ENCODE measurements at regions not wholly inside any gene's neighbourhood (a gene's known extent, or its start where the extent isn't known, plus 50 kb on each side); places are given as distances from the start of the nearest gene placed in this dataset.

GRCh38 chr6:23246896-23247295 lies 677.5 kb downstream of the HDGFL1 start:
- H4K8ac ChIP-seq (replicated peaks; ENCODE audit: insufficient read length, low read depth, low read length) = no peak overlapping the region
- Mint-ChIP-seq H3K27me3 (ENCODE audit: low read depth) (no peaks in the 10 kb centered on the region), H3K36me3 (ENCODE audit: insufficient read depth in 1 of 3, low read depth in 3 of 3) (no peaks in the 10 kb centered on the region; a peak in 1 of 7 replicates), H3K9me3 (peaks cover 0 to 2% of the 10 kb centered on the region in 2 experiments; a peak in 2 of 5 replicates), H3K4me3 (no peak overlapping the region), H3K4me1 (no peaks in the 10 kb centered on the region), H3K27ac (no peak overlapping the region)
- no peak for DNase-seq
- no peak overlapping the region for H2AFZ ChIP-seq (ENCODE audit: low read length)
- H2BK5ac ChIP-seq (ENCODE audit: insufficient read length, low read length) = no peak overlapping the region
- no peak overlapping the region for H2AK5ac ChIP-seq (ENCODE audit: insufficient read length, low read length)
- no peak overlapping the region for H3T11ph ChIP-seq (ENCODE audit: low read length)
- no peak overlapping the region for H3K56ac ChIP-seq (ENCODE audit: insufficient read length, low read depth, low read length)
- no peak overlapping the region for H3K4ac ChIP-seq (ENCODE audit: low read depth, low read length)
- H3K18ac ChIP-seq (ENCODE audit: insufficient read length, low read depth, low read length) = no peak overlapping the region
- H3K27ac ChIP-seq (ENCODE audit: insufficient read length, low read depth, low read length) = no peak overlapping the region
- no peak overlapping the region for H3K9ac ChIP-seq (ENCODE audit: extremely low read depth, insufficient read length, low read length)
- H4K91ac ChIP-seq (ENCODE audit: insufficient read length, low read depth, low read length) = no peak overlapping the region
- H2BK120ac ChIP-seq (ENCODE audit: low read depth, low read length, poor library complexity, severe bottlenecking) = no peak overlapping the region
- no peaks in the 10 kb centered on the region for H3K27me3 ChIP-seq (ENCODE audit: insufficient read depth, low read length)
- TF ChIP-seq, protein P1, sequence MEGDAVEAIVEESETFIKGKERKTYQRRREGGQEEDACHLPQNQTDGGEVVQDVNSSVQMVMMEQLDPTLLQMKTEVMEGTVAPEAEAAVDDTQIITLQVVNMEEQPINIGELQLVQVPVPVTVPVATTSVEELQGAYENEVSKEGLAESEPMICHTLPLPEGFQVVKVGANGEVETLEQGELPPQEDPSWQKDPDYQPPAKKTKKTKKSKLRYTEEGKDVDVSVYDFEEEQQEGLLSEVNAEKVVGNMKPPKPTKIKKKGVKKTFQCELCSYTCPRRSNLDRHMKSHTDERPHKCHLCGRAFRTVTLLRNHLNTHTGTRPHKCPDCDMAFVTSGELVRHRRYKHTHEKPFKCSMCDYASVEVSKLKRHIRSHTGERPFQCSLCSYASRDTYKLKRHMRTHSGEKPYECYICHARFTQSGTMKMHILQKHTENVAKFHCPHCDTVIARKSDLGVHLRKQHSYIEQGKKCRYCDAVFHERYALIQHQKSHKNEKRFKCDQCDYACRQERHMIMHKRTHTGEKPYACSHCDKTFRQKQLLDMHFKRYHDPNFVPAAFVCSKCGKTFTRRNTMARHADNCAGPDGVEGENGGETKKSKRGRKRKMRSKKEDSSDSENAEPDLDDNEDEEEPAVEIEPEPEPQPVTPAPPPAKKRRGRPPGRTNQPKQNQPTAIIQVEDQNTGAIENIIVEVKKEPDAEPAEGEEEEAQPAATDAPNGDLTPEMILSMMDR (conservative IDR thresholded peaks at IDR 0.05) = no peak
- H3K4me1 ChIP-seq (ENCODE audit: insufficient read depth, low read length) = no peaks in the 10 kb centered on the region
- H3K4me2 ChIP-seq (ENCODE audit: insufficient read depth, insufficient read length, low read length) = no peak overlapping the region
- H3K9me3 ChIP-seq (ENCODE audit: control insufficient read depth, low read depth, low read length) = no peaks in the 10 kb centered on the region
- no peaks in the 10 kb centered on the region for H3K79me1 ChIP-seq (ENCODE audit: insufficient read depth, low read depth, low read length, poor library complexity, severe bottlenecking)
- no peak overlapping the region for H3K23ac ChIP-seq (ENCODE audit: insufficient read length, low read depth, low read length)
- no CpG with 5 or more reads among the region's 4 CpGs for WGBS (ENCODE audit: extremely low coverage, insufficient read length, low lambda C conversion rate)
- H2BK12ac ChIP-seq (ENCODE audit: insufficient read length, low read depth, low read length) = no peak overlapping the region
- no peak overlapping the region for H2BK20ac ChIP-seq (ENCODE audit: low read depth, low read length, poor library complexity, severe bottlenecking)
- H4K5ac ChIP-seq (ENCODE audit: insufficient read length, low read depth, low read length) = no peak overlapping the region
- no peaks in the 10 kb centered on the region for H4K20me1 ChIP-seq (ENCODE audit: control insufficient read depth, insufficient read depth, insufficient read length)
- H3K79me2 ChIP-seq (ENCODE audit: insufficient read depth, low read length) = no peaks in the 10 kb centered on the region
- no peak overlapping the region for H3K14ac ChIP-seq (ENCODE audit: insufficient read depth, low read length)
- H2BK15ac ChIP-seq (ENCODE audit: low read depth, low read length) = no peak overlapping the region
- H3K23me2 ChIP-seq (ENCODE audit: insufficient read length, low read depth, low read length, poor library complexity, severe bottlenecking) = no peaks in the 10 kb centered on the region
